ENCODE measurements at regions not wholly inside any gene's neighbourhood (a gene's known extent, or its start where the extent isn't known, plus 50 kb on each side); places are given as distances from the start of the nearest gene placed in this dataset.

GRCh38 chr15:94653071-94653470 is 421.7 kb downstream of the MCTP2 start:
- Histone ChIP-seq H3K4me1 (ENCODE audit: control insufficient read depth, insufficient read depth, low read length) (peaks cover 9% of the 10 kb centered on the region), H3K27me3 (ENCODE audit: control insufficient read depth, insufficient read depth, low read length) (no peaks in the 10 kb centered on the region), H3K9ac (ENCODE audit: low read depth, low read length) (no peak overlapping the region), H3K4me3 (ENCODE audit: low read depth, low read length) (no peak overlapping the region), H3K36me3 (ENCODE audit: control insufficient read depth, insufficient read depth, low read length) (no peaks in the 10 kb centered on the region), H3K9me3 (ENCODE audit: control insufficient read depth, insufficient read depth, low read length) (no peaks in the 10 kb centered on the region), H3K27ac (ENCODE audit: low read depth, low read length) (no peak overlapping the region)

- Histone ChIP-seq H3K27ac (ENCODE audit: low read depth, low read length) (no peak overlapping the region), H3K9ac (ENCODE audit: low read depth, low read length) (no peak overlapping the region), H3K4me1 (ENCODE audit: control insufficient read depth, insufficient read depth, low read length) (peaks cover 9% of the 10 kb centered on the region), H3K27me3 (ENCODE audit: control insufficient read depth, insufficient read depth, low read length) (no peaks in the 10 kb centered on the region), H3K36me3 (ENCODE audit: control insufficient read depth, insufficient read depth, low read length) (no peaks in the 10 kb centered on the region), H3K9me3 (ENCODE audit: control insufficient read depth, insufficient read depth, low read length) (no peaks in the 10 kb centered on the region), H3K4me3 (ENCODE audit: low read depth, low read length) (no peak overlapping the region)
Observed at GRCh38 chr15:94655249-94655880, 424.0 kb downstream of the MCTP2 start.

GRCh38 chr15:94665676-94666441 is 434.5 kb downstream of the MCTP2 start:
- H3K4me1 ChIP-seq (ENCODE audit: control insufficient read depth, insufficient read depth, low read length): peaks cover 3% of the 10 kb centered on the region; the same call in 1 of the 2 replicates
- no peak overlapping the region for H3K27ac ChIP-seq (ENCODE audit: low read depth, low read length)
- no peak overlapping the region for H3K4me3 ChIP-seq (ENCODE audit: low read depth, low read length)
- no peak overlapping the region for H3K9ac ChIP-seq (ENCODE audit: low read depth, low read length)
- H3K9me3 ChIP-seq (ENCODE audit: control insufficient read depth, insufficient read depth, low read length): no peaks in the 10 kb centered on the region
- no peaks in the 10 kb centered on the region for H3K27me3 ChIP-seq (ENCODE audit: control insufficient read depth, insufficient read depth, low read length)
- no peaks in the 10 kb centered on the region for H3K36me3 ChIP-seq (ENCODE audit: control insufficient read depth, insufficient read depth, low read length)

GRCh38 chr15:94666553-94666952 is 435.2 kb downstream of the MCTP2 start:
- Histone ChIP-seq H3K9me3 (ENCODE audit: control insufficient read depth, insufficient read depth, low read length) (no peaks in the 10 kb centered on the region), H3K36me3 (ENCODE audit: control insufficient read depth, insufficient read depth, low read length) (no peaks in the 10 kb centered on the region), H3K4me3 (ENCODE audit: low read depth, low read length) (no peak overlapping the region), H3K9ac (ENCODE audit: low read depth, low read length) (no peak overlapping the region), H3K27ac (ENCODE audit: low read depth, low read length) (no peak overlapping the region), H3K27me3 (ENCODE audit: control insufficient read depth, insufficient read depth, low read length) (no peaks in the 10 kb centered on the region), H3K4me1 (ENCODE audit: control insufficient read depth, insufficient read depth, low read length) (peaks cover 9% of the 10 kb centered on the region; the same call in 1 of the 2 replicates)

GRCh38 chr15:94667109-94667508 is 435.7 kb downstream of the MCTP2 start:
- no peak overlapping the region for H3K27ac ChIP-seq (ENCODE audit: low read depth, low read length)
- no peaks in the 10 kb centered on the region for H3K36me3 ChIP-seq (ENCODE audit: control insufficient read depth, insufficient read depth, low read length)
- H3K9me3 ChIP-seq (ENCODE audit: control insufficient read depth, insufficient read depth, low read length): no peaks in the 10 kb centered on the region
- no peak overlapping the region for H3K9ac ChIP-seq (ENCODE audit: low read depth, low read length)
- H3K4me3 ChIP-seq (ENCODE audit: low read depth, low read length): no peak overlapping the region
- no peaks in the 10 kb centered on the region for H3K27me3 ChIP-seq (ENCODE audit: control insufficient read depth, insufficient read depth, low read length)
- H3K4me1 ChIP-seq (ENCODE audit: control insufficient read depth, insufficient read depth, low read length): peaks cover 14% of the 10 kb centered on the region

GRCh38 chr15:94670438-94671034 is 439.2 kb downstream of the MCTP2 start:
- Histone ChIP-seq H3K27me3 (ENCODE audit: control insufficient read depth, insufficient read depth, low read length) (no peaks in the 10 kb centered on the region), H3K9ac (ENCODE audit: low read depth, low read length) (no peak overlapping the region), H3K27ac (ENCODE audit: low read depth, low read length) (no peak overlapping the region), H3K4me3 (ENCODE audit: low read depth, low read length) (no peak overlapping the region), H3K36me3 (ENCODE audit: control insufficient read depth, insufficient read depth, low read length) (no peaks in the 10 kb centered on the region), H3K9me3 (ENCODE audit: control insufficient read depth, insufficient read depth, low read length) (no peaks in the 10 kb centered on the region), H3K4me1 (ENCODE audit: control insufficient read depth, insufficient read depth, low read length) (peaks cover 20% of the 10 kb centered on the region)

GRCh38 chr15:94671858-94672532 is 440.6 kb downstream of the MCTP2 start:
- no peaks in the 10 kb centered on the region for H3K9me3 ChIP-seq (ENCODE audit: control insufficient read depth, insufficient read depth, low read length)
- peak overlapping the region; percentile 27; the same call in 1 of the 2 replicates for H3K4me3 ChIP-seq (ENCODE audit: low read depth, low read length)
- H3K27me3 ChIP-seq (ENCODE audit: control insufficient read depth, insufficient read depth, low read length): no peaks in the 10 kb centered on the region
- no peak overlapping the region for H3K9ac ChIP-seq (ENCODE audit: low read depth, low read length)
- H3K4me1 ChIP-seq (ENCODE audit: control insufficient read depth, insufficient read depth, low read length): peaks cover 20% of the 10 kb centered on the region
- H3K27ac ChIP-seq (ENCODE audit: low read depth, low read length): peak overlapping the region; percentile 29
- no peaks in the 10 kb centered on the region for H3K36me3 ChIP-seq (ENCODE audit: control insufficient read depth, insufficient read depth, low read length)

- Histone ChIP-seq H3K36me3 (ENCODE audit: control insufficient read depth, insufficient read depth, low read length) (no peaks in the 10 kb centered on the region), H3K9ac (ENCODE audit: low read depth, low read length) (no peak overlapping the region), H3K4me3 (ENCODE audit: low read depth, low read length) (no peak overlapping the region), H3K9me3 (ENCODE audit: control insufficient read depth, insufficient read depth, low read length) (no peaks in the 10 kb centered on the region), H3K27me3 (ENCODE audit: control insufficient read depth, insufficient read depth, low read length) (no peaks in the 10 kb centered on the region), H3K27ac (ENCODE audit: low read depth, low read length) (no peak overlapping the region), H3K4me1 (ENCODE audit: control insufficient read depth, insufficient read depth, low read length) (peaks cover 20% of the 10 kb centered on the region)
Observed at GRCh38 chr15:94673801-94674200, 442.4 kb downstream of the MCTP2 start.

GRCh38 chr15:94674296-94674695 is 442.9 kb downstream of the MCTP2 start:
- H3K4me3 ChIP-seq (ENCODE audit: low read depth, low read length): no peak overlapping the region
- no peaks in the 10 kb centered on the region for H3K27me3 ChIP-seq (ENCODE audit: control insufficient read depth, insufficient read depth, low read length)
- H3K27ac ChIP-seq (ENCODE audit: low read depth, low read length): no peak overlapping the region
- no peaks in the 10 kb centered on the region for H3K9me3 ChIP-seq (ENCODE audit: control insufficient read depth, insufficient read depth, low read length)
- H3K4me1 ChIP-seq (ENCODE audit: control insufficient read depth, insufficient read depth, low read length): peaks cover 20% of the 10 kb centered on the region
- H3K9ac ChIP-seq (ENCODE audit: low read depth, low read length): no peak overlapping the region
- no peaks in the 10 kb centered on the region for H3K36me3 ChIP-seq (ENCODE audit: control insufficient read depth, insufficient read depth, low read length)

GRCh38 chr15:94677202-94677790 is 445.9 kb downstream of the MCTP2 start:
- Histone ChIP-seq H3K4me1 (ENCODE audit: control insufficient read depth, insufficient read depth, low read length) (peaks cover 3% of the 10 kb centered on the region), H3K9me3 (ENCODE audit: control insufficient read depth, insufficient read depth, low read length) (no peaks in the 10 kb centered on the region), H3K9ac (ENCODE audit: low read depth, low read length) (no peak overlapping the region), H3K27me3 (ENCODE audit: control insufficient read depth, insufficient read depth, low read length) (no peaks in the 10 kb centered on the region), H3K36me3 (ENCODE audit: control insufficient read depth, insufficient read depth, low read length) (no peaks in the 10 kb centered on the region), H3K4me3 (ENCODE audit: low read depth, low read length) (no peak overlapping the region), H3K27ac (ENCODE audit: low read depth, low read length) (no peak overlapping the region)
